Right lobe of liver (tissue), 6 donors: ENCODE measurements at regions not wholly inside any gene's neighbourhood (a gene's known extent, or its start where the extent isn't known, plus 50 kb on each side); places are given as distances from the start of the nearest gene placed in this dataset.

Experiments used
- ATAC-seq, 4 donors: fragments of 200-7000 bp; cut with Tn5 transposase; one replicate each; pipeline ENCODE4 v1.9.1; 2020; ENCODE audit warnings: mild to moderate bottlenecking in 4 of 4, moderate library complexity in 4 of 4
- DNase-seq, 3 donors: peaks; one replicate each; pipeline ENCODE4 v3.0.0-alpha.2; 2020
- H3K27ac ChIP-seq, 3 donors: fragments of 200-600 bp; one replicate each; pipeline ENCODE4 v1.8.0; 2022
- H3K27me3 ChIP-seq, 2 donors: fragments of 200-600 bp; one replicate each; pipeline ENCODE4 v1.8.0; 2022
- H3K36me3 ChIP-seq, 4 donors: fragments of 200-600 bp; sonication (generic) in 1 of 4; one replicate each; pipeline versions ENCODE4 v1.5.1 to v1.8.0; 2017 to 2022; ENCODE audit warnings: control low read depth in 1 of 4
- H3K4me1 ChIP-seq, 4 donors: fragments of 200-600 bp; sonication (generic) in 1 of 4; one replicate each; pipeline versions ENCODE4 v1.5.1 to v1.8.0; 2017 to 2022; ENCODE audit warnings: control low read depth in 1 of 4
- H3K4me3 ChIP-seq, 3 donors: fragments of 200-600 bp; one replicate each; pipeline ENCODE4 v1.8.0; 2022
- H3K9me3 ChIP-seq, 4 donors: fragments of 200-600 bp; sonication (generic) in 1 of 4; one replicate each; pipeline versions ENCODE4 v1.5.1 to v1.8.0; 2017 to 2022; ENCODE audit warnings: control low read depth in 1 of 4
- POLR2A ChIP-seq: fragments of 450-650 bp; IDR thresholded peaks from one replicate; pipeline ENCODE4 v1.6.1; 2017; ENCODE audit warnings: antibody characterized with exemption, mild to moderate bottlenecking
- WGBS: methylation state at CpG from one replicate; pipeline ENCODE4 v1.1.6; 2018; ENCODE audit warnings: low coverage, low lambda C conversion rate; ENCODE audit not compliant: insufficient coverage; ENCODE audit errors: missing lambda C conversion rate; 5-methylcytosine and 5-hydroxymethylcytosine counted together
- intact Hi-C, 2 donors: fragments of 100-400 bp; cut with DNase I; formaldehyde crosslinking; loops; one replicate each; pipeline versions ENCODE4 v1.11.2 to v1.14.1; 2022
- TF ChIP-seq, protein P1 (sequence below), 4 donors: fragments of 200-600 bp in 3 of 4; fragments of 450-650 bp in 1 of 4; IDR thresholded peaks; one replicate each; pipeline versions ENCODE4 v1.5.1 to v1.8.0; 2016 to 2022; ENCODE audit warnings: antibody characterized with exemption in 4 of 4, mild to moderate bottlenecking in 2 of 4
- donor health status: DM: no; HTN: yes; CAD: no.
- donor health status: DM: no; HTN: no; CAD: no.
- donor health status: DM: no; HTN: no; CAD: no.
- donor health status: DM: no; HTN: yes; CAD: no.
- donor health status: DM: no; HTN: yes; CAD: no.

DNA sequence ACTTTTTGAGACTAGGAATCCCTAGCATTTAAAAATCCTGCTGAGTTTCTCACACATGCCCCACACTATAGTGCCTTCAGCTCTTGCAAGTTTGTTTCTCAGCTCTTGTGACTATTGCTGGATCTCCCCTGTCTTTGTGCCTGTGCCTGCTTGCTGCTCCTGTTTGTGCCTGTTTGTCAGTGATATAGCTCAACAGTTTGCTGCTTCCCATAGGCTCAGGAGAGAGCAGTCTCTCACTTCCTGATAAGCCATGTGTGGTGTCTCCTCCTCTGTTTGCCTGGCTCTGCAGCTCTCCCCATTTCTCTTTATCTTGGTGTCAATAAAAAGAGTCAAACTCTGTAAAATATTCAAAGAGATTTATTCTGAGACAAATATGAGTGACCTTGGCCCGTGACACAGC, 259.8 kb upstream of the CLNK start:
- Histone ChIP-seq H3K9me3 (no peaks in the 10 kb centered on the region), H3K4me3 (no peak overlapping the region), H3K27me3 (no peaks in the 10 kb centered on the region), H3K27ac (no peak overlapping the region), H3K36me3 (no peaks in the 10 kb centered on the region), H3K4me1 (no peaks in the 10 kb centered on the region)
- intact Hi-C loops, result no loop called here
- TF ChIP-seq POLR2A, result no peak
- TF ChIP-seq, protein P1, sequence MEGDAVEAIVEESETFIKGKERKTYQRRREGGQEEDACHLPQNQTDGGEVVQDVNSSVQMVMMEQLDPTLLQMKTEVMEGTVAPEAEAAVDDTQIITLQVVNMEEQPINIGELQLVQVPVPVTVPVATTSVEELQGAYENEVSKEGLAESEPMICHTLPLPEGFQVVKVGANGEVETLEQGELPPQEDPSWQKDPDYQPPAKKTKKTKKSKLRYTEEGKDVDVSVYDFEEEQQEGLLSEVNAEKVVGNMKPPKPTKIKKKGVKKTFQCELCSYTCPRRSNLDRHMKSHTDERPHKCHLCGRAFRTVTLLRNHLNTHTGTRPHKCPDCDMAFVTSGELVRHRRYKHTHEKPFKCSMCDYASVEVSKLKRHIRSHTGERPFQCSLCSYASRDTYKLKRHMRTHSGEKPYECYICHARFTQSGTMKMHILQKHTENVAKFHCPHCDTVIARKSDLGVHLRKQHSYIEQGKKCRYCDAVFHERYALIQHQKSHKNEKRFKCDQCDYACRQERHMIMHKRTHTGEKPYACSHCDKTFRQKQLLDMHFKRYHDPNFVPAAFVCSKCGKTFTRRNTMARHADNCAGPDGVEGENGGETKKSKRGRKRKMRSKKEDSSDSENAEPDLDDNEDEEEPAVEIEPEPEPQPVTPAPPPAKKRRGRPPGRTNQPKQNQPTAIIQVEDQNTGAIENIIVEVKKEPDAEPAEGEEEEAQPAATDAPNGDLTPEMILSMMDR (IDR thresholded peaks at IDR 0.05), result no peak
- WGBS, result 10% methylated on average over 1 of the region's 1 CpG
- no peak for ATAC-seq
- DNase-seq, result no peak

DNA sequence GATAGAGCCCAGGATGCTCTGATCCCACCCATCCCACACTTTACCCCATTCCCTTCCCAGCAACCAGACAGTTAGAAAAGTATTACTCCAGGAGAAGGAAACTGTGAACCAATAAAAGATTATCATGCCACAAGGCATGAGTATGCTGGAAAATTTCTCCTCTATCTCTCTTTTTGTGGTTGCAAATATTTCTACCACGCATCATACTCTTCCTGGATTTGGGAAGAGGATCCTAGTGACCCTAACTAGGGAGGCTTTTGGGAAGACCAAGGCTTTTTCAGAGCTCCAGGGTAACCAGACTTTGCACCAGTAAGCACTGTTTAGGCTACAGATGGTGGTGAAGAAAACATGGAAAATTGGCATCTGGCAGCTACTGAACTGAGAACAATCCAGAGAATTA, 257.6 kb upstream of the CLNK start:
- H3K36me3 ChIP-seq, result no peaks in the 10 kb centered on the region
- ATAC-seq, result no peak
- WGBS, result 36% methylated on average over 1 of the region's 1 CpG

DNA sequence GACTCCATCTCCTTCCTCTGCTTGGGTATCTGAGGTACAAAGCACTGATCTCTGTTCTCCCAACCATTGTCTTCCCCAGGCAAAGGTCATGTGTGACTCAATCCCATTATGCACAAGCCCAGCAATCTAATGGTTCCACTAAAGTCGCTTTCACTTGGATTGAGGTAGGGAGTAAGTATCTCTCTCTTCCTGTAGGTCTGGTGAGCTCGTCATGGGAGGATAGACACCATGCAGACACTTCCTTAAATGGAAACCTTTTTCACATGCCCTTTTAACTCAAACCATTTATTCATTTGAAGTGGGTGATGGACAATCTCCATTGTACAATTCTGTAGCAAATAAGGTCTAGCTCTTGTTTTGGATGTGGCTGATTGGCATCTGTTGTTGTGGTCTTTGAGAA, 245.2 kb upstream of the CLNK start:
- H3K27me3 ChIP-seq, result no peaks in the 10 kb centered on the region
- no peak overlapping the region for H3K27ac ChIP-seq
- no peak overlapping the region for H3K4me3 ChIP-seq
- ATAC-seq (no peak), DNase-seq (no peak)
- H3K9me3 ChIP-seq, result no peaks in the 10 kb centered on the region
- H3K36me3 ChIP-seq, result no peaks in the 10 kb centered on the region
- no peak for TF ChIP-seq POLR2A
- TF ChIP-seq, protein P1 (IDR thresholded peaks at IDR 0.05), result no peak
- intact Hi-C loops, result no loop called here
- H3K4me1 ChIP-seq, result no peaks in the 10 kb centered on the region
- 40% methylated on average over 2 of the region's 2 CpGs for WGBS

More for the DNA sequence above, 257.6 kb upstream of the CLNK start:
- no peaks in the 10 kb centered on the region for H3K4me1 ChIP-seq
- intact Hi-C loops, result no loop called here
- TF ChIP-seq, protein P1 (IDR thresholded peaks at IDR 0.05), result no peak
- no peak for TF ChIP-seq POLR2A
- H3K9me3 ChIP-seq, result no peaks in the 10 kb centered on the region
- H3K27me3 ChIP-seq, result no peaks in the 10 kb centered on the region
- H3K4me3 ChIP-seq, result no peak overlapping the region
- no peak for DNase-seq
- no peak overlapping the region for H3K27ac ChIP-seq

DNA sequence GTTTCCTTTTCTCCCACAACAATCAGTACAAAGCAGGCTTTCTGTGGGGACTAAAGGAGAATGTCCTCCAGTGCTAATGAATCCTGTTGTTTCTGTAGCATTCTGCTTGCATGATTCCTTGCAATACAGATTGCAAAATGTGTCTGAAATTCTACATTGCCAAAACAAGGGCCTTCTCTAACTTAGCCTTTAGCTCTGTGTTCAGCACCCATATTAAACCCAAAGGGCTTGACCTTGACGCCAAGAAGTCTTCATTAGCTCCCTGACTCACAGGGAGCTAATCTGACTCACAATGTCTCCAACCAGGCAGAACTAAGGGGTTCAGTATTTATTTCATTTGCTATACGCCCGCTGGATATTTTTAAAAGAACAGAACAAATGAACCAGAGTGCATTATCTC, 241.4 kb upstream of the CLNK start:
- TF ChIP-seq, protein P1 (IDR thresholded peaks at IDR 0.05), result no peak
- no peak for TF ChIP-seq POLR2A
- 58% methylated on average over 3 of the region's 3 CpGs for WGBS
- Histone ChIP-seq H3K27me3 (no peaks in the 10 kb centered on the region), H3K27ac (no peak overlapping the region), H3K9me3 (no peaks in the 10 kb centered on the region), H3K4me3 (no peak overlapping the region), H3K4me1 (no peaks in the 10 kb centered on the region), H3K36me3 (no peaks in the 10 kb centered on the region)
- intact Hi-C loops, result no loop called here
- ATAC-seq (no peak), DNase-seq (no peak)

DNA sequence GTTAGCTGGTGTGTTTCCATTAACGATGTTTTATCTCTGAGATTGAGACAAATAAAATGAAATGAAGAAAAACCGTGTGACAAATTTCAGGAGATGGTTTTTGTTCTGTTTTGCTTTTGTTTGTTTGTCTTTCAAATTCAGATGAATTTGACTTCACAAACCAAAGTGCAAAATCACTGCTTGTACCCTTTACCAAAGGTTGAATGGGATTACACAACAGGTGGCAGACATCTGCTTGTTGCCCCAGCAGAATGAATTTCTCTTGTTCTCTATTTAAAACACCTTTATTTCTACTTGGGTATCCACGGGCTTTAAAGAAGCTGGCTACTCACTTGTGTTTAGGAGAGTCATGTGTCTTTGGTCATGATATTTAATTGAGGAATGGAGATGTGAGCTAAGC, 239.7 kb upstream of the CLNK start:
- H3K36me3 ChIP-seq, result no peaks in the 10 kb centered on the region
- no peak overlapping the region for H3K27ac ChIP-seq
- WGBS, result 44% methylated on average over 3 of the region's 3 CpGs
- H3K27me3 ChIP-seq, result no peaks in the 10 kb centered on the region
- no peaks in the 10 kb centered on the region for H3K9me3 ChIP-seq
- H3K4me3 ChIP-seq, result no peak overlapping the region
- no peak for TF ChIP-seq POLR2A
- TF ChIP-seq, protein P1 (IDR thresholded peaks at IDR 0.05), result no peak
- ATAC-seq, result no peak
- intact Hi-C loops, result no loop called here
- H3K4me1 ChIP-seq, result no peaks in the 10 kb centered on the region
- DNase-seq, result no peak
